NT2/D1 (cell line): ENCODE measurements at regions not wholly inside any gene's neighbourhood (a gene's known extent, or its start where the extent isn't known, plus 50 kb on each side); places are given as distances from the start of the nearest gene placed in this dataset.

Experiments
- DNase-seq: peaks from one replicate; pipeline ENCODE4 v3.0.0-alpha.2; 2011; ENCODE audit warnings: low read depth, low spot score
- H3K27me3 ChIP-seq: 2 replicates; pipeline ENCODE4 v1.6.0; 2011; ENCODE audit warnings: mild to moderate bottlenecking; ENCODE audit not compliant: insufficient read length, insufficient read depth
- H3K36me3 ChIP-seq: 2 replicates; pipeline ENCODE4 v1.6.1; 2011; ENCODE audit warnings: mild to moderate bottlenecking, low read length, mixed read lengths; ENCODE audit not compliant: insufficient read depth, insufficient read length
- H3K4me1 ChIP-seq: 2 replicates; pipeline ENCODE4 v1.5.1; 2011; ENCODE audit not compliant: insufficient read depth, insufficient read length
- H3K4me3 ChIP-seq: 2 replicates; pipeline ENCODE4 v1.5.1; 2011; ENCODE audit warnings: low read depth; ENCODE audit not compliant: insufficient read length
- H3K9ac ChIP-seq: 2 replicates; pipeline ENCODE4 v1.6.0; 2011; ENCODE audit warnings: low read depth; ENCODE audit not compliant: insufficient read length
- H3K9me3 ChIP-seq: 2 replicates; pipeline ENCODE4 v1.5.1; 2011; ENCODE audit warnings: mild to moderate bottlenecking, low read length; ENCODE audit not compliant: insufficient read depth
- SUZ12 ChIP-seq: IDR thresholded peaks from 2 replicates; pipeline ENCODE4 v1.6.1; 2011; ENCODE audit not compliant: insufficient read length, insufficient read depth; ENCODE audit errors: extremely low read depth
- YY1 ChIP-seq: IDR thresholded peaks from 2 replicates; pipeline ENCODE4 v1.6.1; 2011; ENCODE audit not compliant: insufficient read length, insufficient read depth
- ZNF274 ChIP-seq: IDR thresholded peaks from 2 replicates; pipeline ENCODE4 v1.6.1; 2011; ENCODE audit warnings: mild to moderate bottlenecking, low read depth, low read length

DNA sequence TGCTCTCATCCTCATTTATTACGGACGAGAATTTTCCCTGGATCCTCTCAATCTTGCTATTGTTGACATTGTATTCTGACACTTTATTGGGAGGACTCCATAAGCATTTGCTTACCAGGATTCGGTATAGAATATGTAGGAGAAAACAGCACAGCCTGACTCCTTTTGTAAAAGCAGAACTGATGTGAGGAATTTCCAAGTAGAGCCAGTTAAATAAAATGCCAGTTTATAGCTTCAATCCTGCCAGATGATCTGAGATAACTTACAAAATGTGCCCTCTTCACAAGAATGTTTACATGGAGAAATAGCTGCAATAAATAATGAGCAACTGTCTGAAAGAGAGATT, 332.9 kb upstream of the PRICKLE1 start:
- TF ChIP-seq SUZ12, result no peak
- no peak for TF ChIP-seq YY1
- TF ChIP-seq ZNF274, result no peak

GRCh38 chr12:42921741-42922504, 332.4 kb upstream of the PRICKLE1 start:
- no peak overlapping the region for H3K9ac ChIP-seq

More for the DNA sequence above, 332.9 kb upstream of the PRICKLE1 start:
- Histone ChIP-seq H3K9ac (no peak overlapping the region), H3K4me1 (no peaks in the 10 kb centered on the region), H3K9me3 (no peaks in the 10 kb centered on the region), H3K27me3 (no peaks in the 10 kb centered on the region), H3K36me3 (no peaks in the 10 kb centered on the region), H3K4me3 (no peak overlapping the region)
- no peak for DNase-seq

GRCh38 chr12:42919691-42920090, 330.1 kb upstream of the PRICKLE1 start:
- Histone ChIP-seq H3K4me1 (no peaks in the 10 kb centered on the region), H3K4me3 (no peak overlapping the region), H3K27me3 (no peaks in the 10 kb centered on the region), H3K9me3 (no peaks in the 10 kb centered on the region), H3K9ac (no peak overlapping the region), H3K36me3 (no peaks in the 10 kb centered on the region)
- TF ChIP-seq YY1 (no peak), ZNF274 (no peak), SUZ12 (no peak)
- no peak for DNase-seq

More at GRCh38 chr12:42921741-42922504, 332.4 kb upstream of the PRICKLE1 start:
- H3K4me1 ChIP-seq, result no peaks in the 10 kb centered on the region
- no peaks in the 10 kb centered on the region for H3K36me3 ChIP-seq
- no peak for TF ChIP-seq SUZ12
- no peak for TF ChIP-seq YY1
- no peak for TF ChIP-seq ZNF274
- H3K9me3 ChIP-seq, result no peaks in the 10 kb centered on the region
- no peaks in the 10 kb centered on the region for H3K27me3 ChIP-seq
- DNase-seq, result no peak
- H3K4me3 ChIP-seq, result no peak overlapping the region

- Histone ChIP-seq H3K4me3 (no peak overlapping the region), H3K9me3 (peaks cover 1% of the 10 kb centered on the region; the same call in 1 of the 2 replicates), H3K36me3 (no peaks in the 10 kb centered on the region), H3K4me1 (no peaks in the 10 kb centered on the region), H3K9ac (no peak overlapping the region), H3K27me3 (no peaks in the 10 kb centered on the region)
- no peak for DNase-seq
- TF ChIP-seq SUZ12, result no peak
- TF ChIP-seq ZNF274, result no peak
- TF ChIP-seq YY1, result no peak
These were observed 328.9 kb upstream of the PRICKLE1 start for GRCh38 chr12:42918443-42918842.

DNA sequence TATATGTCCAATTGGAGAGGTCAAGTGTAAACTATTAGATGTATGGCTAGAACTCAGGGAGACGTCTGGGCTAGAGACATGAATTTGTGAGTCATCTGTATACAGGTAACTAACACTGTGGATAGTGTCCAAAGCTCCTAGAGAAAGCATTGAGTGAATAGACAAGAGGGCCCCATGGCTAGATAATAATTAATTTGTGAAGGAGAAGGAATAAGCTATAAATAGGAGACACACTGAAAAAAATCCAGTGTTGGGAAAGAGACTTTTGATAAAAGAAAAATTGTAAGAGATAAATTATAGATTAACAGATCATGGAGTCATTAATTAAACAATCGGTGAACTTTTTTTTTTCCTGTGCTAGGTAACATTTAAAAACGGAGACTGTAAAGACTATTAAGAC, 326.6 kb upstream of the PRICKLE1 start:
- H3K9me3 ChIP-seq, result peaks cover 3% of the 10 kb centered on the region; the same call in 1 of the 2 replicates
- no peak overlapping the region for H3K9ac ChIP-seq
- no peaks in the 10 kb centered on the region for H3K27me3 ChIP-seq
- H3K4me3 ChIP-seq, result no peak overlapping the region
- no peak for DNase-seq
- H3K36me3 ChIP-seq, result no peaks in the 10 kb centered on the region
- no peaks in the 10 kb centered on the region for H3K4me1 ChIP-seq
- TF ChIP-seq YY1 (no peak), ZNF274 (no peak), SUZ12 (no peak)

- no peak for DNase-seq
- Histone ChIP-seq H3K9ac (no peak overlapping the region), H3K4me3 (no peak overlapping the region), H3K27me3 (no peaks in the 10 kb centered on the region), H3K4me1 (no peaks in the 10 kb centered on the region), H3K36me3 (no peaks in the 10 kb centered on the region), H3K9me3 (peaks cover 3% of the 10 kb centered on the region; the same call in 1 of the 2 replicates)
- TF ChIP-seq YY1 (no peak), ZNF274 (no peak), SUZ12 (no peak)
These were observed 325.9 kb upstream of the PRICKLE1 start for GRCh38 chr12:42915426-42915825.

- Histone ChIP-seq H3K9me3 (peaks cover 3% of the 10 kb centered on the region; the same call in 1 of the 2 replicates), H3K9ac (no peak overlapping the region), H3K27me3 (no peaks in the 10 kb centered on the region), H3K4me3 (no peak overlapping the region), H3K36me3 (no peaks in the 10 kb centered on the region), H3K4me1 (no peaks in the 10 kb centered on the region)
- no peak for TF ChIP-seq SUZ12
- TF ChIP-seq YY1, result no peak
- no peak for TF ChIP-seq ZNF274
- no peak for DNase-seq
These were observed 322.8 kb upstream of the PRICKLE1 start for GRCh38 chr12:42912367-42912766.
